ENCODE measurements at regions not wholly inside any gene's neighbourhood (a gene's known extent, or its start where the extent isn't known, plus 50 kb on each side); places are given as distances from the start of the nearest gene placed in this dataset.
A peak's percentile ranks its signal among the peaks of the same experiment; 100 is the strongest.
"Not testable (repeated sequence)": the region's sequence is repeated elsewhere in the genome, so short reads cannot be mapped to it uniquely, and the experiment has no call there.

- DNase-seq, result no peak
These were observed 935.4 kb downstream of the MRPL39 start for GRCh38 chr21:24671901-24672300.

GRCh38 chr21:24658926-24659325, 948.4 kb downstream of the MRPL39 start:
- no peak for DNase-seq

GRCh38 chr21:24658026-24658425, 949.3 kb downstream of the MRPL39 start:
- DNase-seq, result no peak

DNA sequence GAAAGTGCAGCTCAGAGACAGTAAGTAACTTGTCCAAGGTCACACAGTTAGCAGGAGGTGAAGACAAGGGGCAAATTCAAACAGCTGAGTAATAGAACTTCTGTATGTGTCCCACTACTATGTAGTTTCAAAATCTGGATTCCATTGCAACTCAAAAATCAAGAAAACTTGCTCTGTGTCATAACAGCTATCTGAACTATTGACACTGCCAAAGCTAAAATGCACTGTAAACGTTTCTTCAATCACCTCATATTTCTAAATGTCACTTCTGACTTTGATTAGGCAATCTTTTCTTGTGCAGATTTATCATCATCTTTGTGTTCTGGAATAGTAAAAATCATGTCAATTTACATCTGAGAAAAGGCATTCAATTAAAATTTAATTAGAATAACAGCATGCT, 957.6 kb downstream of the MRPL39 start:
- DNase-seq, result no peak

GRCh38 chr21:24636696-24637095, 970.6 kb downstream of the MRPL39 start:
- no peak for DNase-seq

- DNase-seq, result no peak
These were observed 972.5 kb downstream of the MRPL39 start for GRCh38 chr21:24634749-24635148.

DNA sequence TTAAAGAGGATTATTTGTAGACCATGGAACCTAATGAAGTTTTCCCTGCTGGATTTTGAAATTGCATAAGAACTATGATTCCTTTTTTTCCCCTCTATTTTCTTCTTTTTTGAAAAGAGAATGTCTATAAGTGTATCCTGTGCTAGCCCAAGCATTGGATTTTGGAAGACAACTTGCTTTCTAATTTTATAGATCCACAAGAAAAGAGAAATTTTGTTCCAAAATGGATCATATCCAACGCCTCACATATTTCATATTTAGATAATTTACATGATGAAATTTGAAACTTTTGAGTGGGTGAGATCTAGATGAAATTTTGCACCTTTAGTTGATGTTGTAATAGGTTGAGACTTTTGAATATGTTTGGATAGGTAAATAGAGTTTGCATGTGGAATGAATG, 978.7 kb downstream of the MRPL39 start:
- no peak for DNase-seq

- no peak for DNase-seq
These were observed 979.2 kb downstream of the MRPL39 start for GRCh38 chr21:24628046-24628445.

GRCh38 chr21:24617819-24618218, 989.5 kb downstream of the MRPL39 start:
- no peak for DNase-seq

DNA sequence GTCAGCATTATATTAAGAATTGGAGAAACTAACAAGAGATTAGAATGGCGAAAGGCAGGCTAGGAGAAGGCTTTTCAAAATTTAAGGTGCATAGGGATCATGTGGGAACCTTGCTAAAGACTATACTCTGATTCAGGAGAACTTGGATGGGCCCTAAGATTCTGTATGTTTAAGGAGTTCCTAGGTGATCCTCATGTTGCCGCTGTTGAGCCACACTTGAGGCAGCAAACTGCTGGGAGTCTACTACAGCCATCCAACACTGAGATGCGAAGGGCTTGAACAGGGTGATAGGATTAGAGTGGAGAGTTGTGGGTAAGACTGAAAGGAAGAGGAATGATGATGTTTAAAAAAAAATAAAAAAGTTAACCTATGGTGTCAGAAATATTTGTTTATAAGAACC, 1013.2 kb downstream of the MRPL39 start:
- no peak for DNase-seq

GRCh38 chr21:24590261-24590660, 1017.0 kb downstream of the MRPL39 start:
- DNase-seq, result no peak

- no peak for DNase-seq
These were observed 1023.8 kb downstream of the MRPL39 start for GRCh38 chr21:24583473-24583872.

DNA sequence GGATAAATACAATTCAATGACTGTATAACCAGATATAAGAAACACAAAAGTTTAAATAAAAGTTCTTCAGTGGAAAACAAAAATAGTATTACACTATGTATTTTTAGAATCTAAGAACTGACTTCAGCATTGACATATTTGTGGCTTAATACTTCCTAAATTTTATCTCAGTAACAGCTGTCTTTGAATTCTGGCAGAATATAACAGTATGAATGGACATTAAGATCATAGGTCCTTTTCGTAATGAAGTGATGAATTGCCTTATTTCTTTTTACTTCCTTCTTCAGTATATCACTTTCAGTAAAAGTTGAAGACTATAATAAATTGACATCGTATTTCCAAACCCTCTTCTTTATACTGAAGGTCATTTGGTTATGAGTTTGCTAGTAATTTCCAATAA, 1030.0 kb downstream of the MRPL39 start:
- no peak for DNase-seq

- no peak for DNase-seq
These were observed 1046.0 kb downstream of the MRPL39 start for GRCh38 chr21:24561291-24561690.

- DNase-seq, result no peak
These were observed 1054.8 kb downstream of the MRPL39 start for GRCh38 chr21:24552491-24552890.

DNA sequence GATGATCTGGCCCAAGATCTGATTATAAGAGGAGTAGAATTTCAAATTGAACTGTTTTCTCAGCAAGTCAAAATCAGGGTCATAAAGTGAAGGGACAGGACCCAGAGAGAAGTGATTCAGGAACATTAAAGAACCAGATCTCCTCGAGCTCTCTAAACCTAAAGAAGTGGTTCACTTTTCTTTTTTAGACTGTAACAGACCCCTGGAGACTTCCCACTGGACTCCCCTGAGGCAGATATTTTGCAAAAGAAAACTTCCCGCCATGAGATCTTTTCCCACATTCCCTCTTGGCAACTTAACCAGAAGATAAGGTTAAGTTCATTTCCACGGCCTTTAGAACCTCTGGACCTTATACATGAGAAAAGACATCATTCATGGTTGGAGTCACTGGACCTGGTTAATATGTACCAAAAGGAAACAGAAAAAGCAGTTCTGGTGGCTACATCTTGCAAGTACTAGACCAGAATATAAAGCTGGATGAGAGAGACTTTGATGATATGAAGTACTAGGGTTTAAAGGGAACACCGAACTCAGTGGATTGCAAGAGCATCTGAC, 1061.4 kb downstream of the MRPL39 start:
- no peak for DNase-seq

- no peak for DNase-seq
These were observed 1093.1 kb downstream of the MRPL39 start for GRCh38 chr21:24514081-24514733.

DNA sequence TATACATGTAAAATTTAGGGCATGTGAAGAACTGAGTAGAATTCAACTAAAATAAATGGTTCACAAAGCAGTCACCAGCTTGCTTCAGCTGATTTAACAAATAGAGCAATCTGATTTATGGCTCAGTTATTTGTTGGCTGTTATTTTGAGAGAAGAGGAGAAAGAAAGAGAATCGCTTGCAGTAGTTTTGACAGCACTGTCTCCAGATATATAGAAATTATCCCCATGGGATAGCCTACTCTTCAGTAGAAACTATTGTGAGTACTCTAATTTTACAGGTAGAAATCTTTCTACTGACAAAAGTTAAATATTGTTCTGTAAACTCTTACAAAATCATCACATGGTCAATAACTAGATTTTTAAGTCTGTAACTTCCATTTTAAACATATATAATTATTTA, 1098.2 kb downstream of the MRPL39 start:
- DNase-seq, result no peak

- no peak for DNase-seq
These were observed 1120.3 kb downstream of the MRPL39 start for GRCh38 chr21:24486973-24487372.

DNA sequence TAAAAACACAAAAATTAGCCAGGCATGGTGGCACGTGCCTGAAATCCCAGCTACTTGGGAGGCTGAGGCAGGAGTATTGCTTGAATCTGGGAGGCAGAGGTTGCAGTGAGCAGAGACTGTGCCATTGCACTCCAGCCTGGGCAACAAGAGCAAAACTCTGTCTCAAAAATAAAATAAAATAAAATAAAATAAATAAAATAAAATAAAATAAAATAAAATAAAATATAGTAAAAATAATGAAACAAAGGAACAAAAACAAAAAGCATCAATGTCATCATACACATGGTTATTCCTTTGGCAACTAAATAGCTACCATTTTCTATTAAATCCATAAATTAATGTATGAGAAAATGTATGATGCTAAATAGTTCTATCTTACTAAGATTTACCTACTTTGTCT, 1123.9 kb downstream of the MRPL39 start:
- DNase-seq, result not testable (repeated sequence)

- peak; percentile 12 for DNase-seq
These were observed 1136.4 kb downstream of the MRPL39 start for GRCh38 chr21:24470852-24471251.

- no peak for DNase-seq
These were observed 1150.9 kb downstream of the MRPL39 start for GRCh38 chr21:24456358-24456757.

GRCh38 chr21:24450119-24450518, 1157.2 kb downstream of the MRPL39 start:
- no peak for DNase-seq

- DNase-seq, result no peak
These were observed 1161.8 kb downstream of the MRPL39 start for GRCh38 chr21:24445517-24445916.

DNA sequence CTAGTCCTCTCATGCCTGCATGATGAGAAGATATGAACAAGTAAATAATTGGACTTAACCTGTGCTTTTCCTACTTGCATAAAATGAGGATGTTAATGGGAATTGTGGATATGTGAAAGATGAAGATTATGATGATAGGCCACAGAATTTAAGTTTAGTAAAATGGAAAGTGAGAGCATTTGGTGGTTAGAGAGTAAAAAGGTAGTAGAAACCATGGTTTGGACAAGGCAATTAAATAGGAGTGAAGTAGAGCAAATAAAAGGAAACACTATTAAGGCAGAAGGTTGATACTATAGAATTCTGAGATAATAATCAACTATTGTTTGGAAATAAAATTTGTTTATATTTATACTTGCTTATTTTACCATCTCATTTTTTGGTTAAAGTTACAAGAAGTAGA, 1162.5 kb downstream of the MRPL39 start:
- no peak for DNase-seq
